ENCODE measurements at regions not wholly inside any gene's neighbourhood (a gene's known extent, or its start where the extent isn't known, plus 50 kb on each side); places are given as distances from the start of the nearest gene placed in this dataset.

DNA sequence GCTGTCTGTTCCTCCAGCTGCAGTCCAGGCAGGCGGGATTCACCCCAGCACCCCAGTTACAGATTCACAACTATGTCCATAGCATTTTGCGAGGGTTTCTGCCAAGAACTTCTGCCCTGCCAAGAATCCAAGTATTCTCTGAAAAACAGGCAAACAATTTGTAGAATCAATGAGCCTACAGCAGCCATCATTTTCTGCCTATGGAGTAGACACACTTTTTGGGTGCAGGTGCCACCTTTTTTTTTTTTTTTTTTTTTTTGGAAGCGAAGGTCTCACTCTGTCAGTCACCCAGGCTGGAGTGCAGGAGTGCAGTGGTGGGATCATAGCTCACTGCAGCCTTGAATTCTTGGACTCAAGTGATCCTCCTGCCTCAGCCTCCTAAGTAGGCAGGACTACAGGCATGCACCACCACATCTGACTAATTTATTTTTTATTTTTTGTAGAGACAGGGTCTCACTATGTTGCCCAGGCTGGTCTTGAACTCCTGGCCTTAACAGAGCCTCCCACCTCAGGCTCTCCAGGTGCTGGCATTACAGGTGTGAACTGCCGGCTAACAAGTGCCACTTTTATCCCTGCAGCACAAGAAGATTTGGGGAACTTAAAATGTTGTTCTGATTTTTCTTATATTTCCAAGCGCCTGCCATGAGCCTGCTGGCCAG, 195.1 kb downstream of the SNX19 start:
- no peak for TF ChIP-seq CTCF (conservative IDR thresholded peaks at IDR 0.05)
- Histone ChIP-seq H4K8ac (replicated peaks; ENCODE audit: insufficient read length, low read depth, low read length) (no peak overlapping the region), H3K14ac (ENCODE audit: insufficient read depth, low read length) (no peak overlapping the region), H3K27ac (ENCODE audit: insufficient read length, low read depth, low read length) (no peak overlapping the region), H2BK12ac (ENCODE audit: insufficient read length, low read depth, low read length) (no peak overlapping the region), H3T11ph (ENCODE audit: low read length) (no peak overlapping the region), H2BK5ac (ENCODE audit: insufficient read length, low read length) (no peak overlapping the region), H4K5ac (ENCODE audit: insufficient read length, low read depth, low read length) (no peak overlapping the region), H3K4ac (ENCODE audit: low read depth, low read length) (no peak overlapping the region), H2AK5ac (ENCODE audit: insufficient read length, low read length) (no peak overlapping the region), H3K79me1 (ENCODE audit: insufficient read depth, low read depth, low read length, poor library complexity, severe bottlenecking) (no peaks in the 10 kb centered on the region), H4K20me1 (ENCODE audit: control insufficient read depth, insufficient read depth, insufficient read length) (no peaks in the 10 kb centered on the region), H3K9me3 (ENCODE audit: control insufficient read depth, low read depth, low read length) (no peaks in the 10 kb centered on the region), H3K18ac (ENCODE audit: insufficient read length, low read depth, low read length) (no peak overlapping the region), H3K4me1 (ENCODE audit: insufficient read depth, low read length) (no peaks in the 10 kb centered on the region), H3K4me2 (ENCODE audit: insufficient read depth, insufficient read length, low read length) (no peak overlapping the region), H2BK20ac (ENCODE audit: low read depth, low read length, poor library complexity, severe bottlenecking) (no peak overlapping the region), H4K91ac (ENCODE audit: insufficient read length, low read depth, low read length) (no peak overlapping the region), H2BK15ac (ENCODE audit: low read depth, low read length) (no peak overlapping the region), H2AFZ (ENCODE audit: low read length) (no peak overlapping the region), H3K23me2 (ENCODE audit: insufficient read length, low read depth, low read length, poor library complexity, severe bottlenecking) (no peaks in the 10 kb centered on the region), H3K56ac (ENCODE audit: insufficient read length, low read depth, low read length) (no peak overlapping the region), H2BK120ac (ENCODE audit: low read depth, low read length, poor library complexity, severe bottlenecking) (no peak overlapping the region), H3K79me2 (ENCODE audit: insufficient read depth, low read length) (no peaks in the 10 kb centered on the region), H3K23ac (ENCODE audit: insufficient read length, low read depth, low read length) (no peak overlapping the region), H3K9ac (ENCODE audit: extremely low read depth, insufficient read length, low read length) (no peak overlapping the region), H3K27me3 (ENCODE audit: insufficient read depth, low read length) (no peaks in the 10 kb centered on the region)
- Mint-ChIP-seq H3K27me3 (ENCODE audit: low read depth) (peaks cover 4% of the 10 kb centered on the region), H3K4me3 (no peak overlapping the region), H3K36me3 (ENCODE audit: insufficient read depth in 1 of 3, low read depth in 3 of 3) (no peaks in the 10 kb centered on the region), H3K27ac (no peak overlapping the region), H3K4me1 (peaks cover 0 to 8% of the 10 kb centered on the region in 2 experiments; a peak in 2 of 4 replicates), H3K9me3 (no peaks in the 10 kb centered on the region)
- DNase-seq, result no peak
- WGBS (ENCODE audit: extremely low coverage, insufficient read length, low lambda C conversion rate), result no CpG with 5 or more reads among the region's 5 CpGs

Data from H9 (cell line).